GM18870 (cell line): ENCODE measurements at regions not wholly inside any gene's neighbourhood (a gene's known extent, or its start where the extent isn't known, plus 50 kb on each side); places are given as distances from the start of the nearest gene placed in this dataset.
A peak's percentile ranks its signal among the peaks of the same experiment; 100 is the strongest.

Source experiments
- ATAC-seq: cut with Tn5 transposase; IDR thresholded peaks from one replicate; pipeline ENCODE4 v1.9.1; 2021; ENCODE audit warnings: moderate library complexity; ENCODE audit not compliant: unreplicated experiment

DNA sequence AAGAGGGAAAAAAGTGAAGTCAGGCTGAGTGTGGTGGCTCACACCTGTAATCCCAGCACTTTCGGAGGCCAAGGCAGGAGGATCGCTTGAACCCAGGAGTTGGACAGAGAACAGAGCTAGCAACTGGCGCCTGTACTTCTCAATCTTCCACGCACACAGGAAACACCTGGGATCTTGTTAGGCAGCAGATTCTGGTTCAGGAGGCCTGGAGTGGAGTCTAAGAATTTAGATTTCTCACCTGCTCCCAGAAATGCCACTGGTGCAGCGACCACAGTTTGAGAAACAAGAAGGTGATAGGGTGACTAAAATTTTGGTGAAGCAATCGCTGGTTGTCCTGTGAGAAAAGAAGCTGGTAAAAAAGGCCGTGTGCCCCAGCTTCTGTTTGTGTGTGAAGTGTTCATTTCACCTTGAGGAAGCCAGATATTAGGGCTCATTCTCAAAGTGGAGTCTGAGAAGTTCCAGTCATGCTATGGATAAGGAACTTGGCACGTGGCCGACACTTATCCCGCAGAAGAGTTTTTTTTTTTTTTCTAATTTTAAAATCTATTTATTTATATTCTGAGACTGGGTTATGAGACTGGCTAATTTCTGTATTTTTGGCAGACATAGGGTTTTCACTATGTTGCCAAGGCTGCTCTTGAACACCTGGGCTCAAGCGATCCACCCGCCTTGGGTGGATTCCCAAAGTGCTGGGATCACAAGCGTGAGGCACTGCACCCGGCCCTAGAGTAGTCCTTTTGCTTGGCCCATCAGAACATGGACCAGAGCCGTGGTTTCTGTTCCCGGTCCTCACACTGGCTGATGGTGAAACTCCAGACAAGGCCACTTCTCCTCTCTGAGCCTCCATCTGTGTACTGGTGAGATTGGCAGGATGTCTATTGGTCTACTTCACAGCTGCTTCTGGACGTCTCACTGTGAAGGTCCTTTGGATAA is 324.6 kb upstream of the PROK2 start:
- no peak for ATAC-seq

DNA sequence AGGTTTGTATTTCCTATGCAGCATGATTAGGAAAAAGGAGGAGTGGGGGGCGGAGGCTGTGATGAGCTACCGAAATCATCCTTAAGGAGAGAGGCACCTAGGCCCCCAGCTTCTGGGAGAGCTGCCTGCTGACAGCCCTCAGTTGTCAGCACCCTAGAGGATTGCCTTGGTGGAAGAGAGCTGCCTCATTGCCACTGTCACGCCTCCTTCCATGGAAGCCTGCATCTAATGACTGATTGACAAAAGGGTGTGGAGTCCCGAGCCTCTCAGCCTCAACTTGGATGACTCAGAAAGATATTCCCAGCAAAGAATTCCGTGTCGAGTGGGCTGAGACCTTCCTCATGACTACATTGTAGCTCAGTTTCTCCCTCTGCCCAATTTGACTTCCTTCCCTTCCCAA is 320.4 kb upstream of the PROK2 start:
- no peak for ATAC-seq

DNA sequence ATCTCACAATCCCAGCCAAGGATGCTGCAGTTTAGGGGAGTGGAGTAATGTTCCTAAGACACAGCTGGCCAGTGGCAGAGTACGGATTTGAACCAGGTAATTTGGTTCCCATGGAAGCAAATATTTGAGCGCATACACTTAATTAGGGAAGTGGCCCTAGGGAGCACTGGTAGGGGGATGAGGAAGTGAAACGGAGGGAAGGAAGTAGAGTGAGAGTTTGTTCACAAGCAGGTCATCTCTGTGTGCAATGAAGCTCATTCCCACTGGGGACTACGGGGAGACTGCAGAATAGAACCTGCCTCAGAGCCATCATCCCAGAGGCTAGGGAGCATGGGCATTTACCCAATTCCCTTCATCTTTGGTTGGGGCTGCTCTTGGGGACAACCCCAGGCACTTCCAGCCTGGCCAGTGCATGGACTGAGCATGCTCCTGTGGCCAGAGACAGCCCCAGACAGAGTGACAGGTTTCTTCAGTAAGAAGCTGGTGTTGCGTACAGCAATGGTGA is 317.2 kb upstream of the PROK2 start:
- ATAC-seq = peak; percentile 65

DNA sequence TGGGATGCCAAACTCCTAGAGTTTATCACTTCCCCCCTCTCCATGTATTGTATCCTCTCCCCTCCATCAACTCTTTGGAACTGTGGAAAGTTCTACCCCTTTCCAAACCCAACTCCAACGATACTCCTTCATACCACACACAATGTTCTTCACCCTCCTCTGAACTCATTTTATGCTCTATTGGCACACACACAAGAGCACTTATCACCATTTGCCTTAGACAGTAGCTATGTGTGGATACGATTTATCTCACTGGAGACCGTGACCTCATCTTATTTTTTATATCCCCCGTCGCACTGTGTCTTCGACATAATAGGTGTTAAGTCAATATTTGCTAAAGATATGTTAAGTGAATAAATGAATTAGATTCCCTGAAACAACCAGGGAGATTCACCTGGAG is 316.5 kb upstream of the PROK2 start:
- ATAC-seq = no peak

DNA sequence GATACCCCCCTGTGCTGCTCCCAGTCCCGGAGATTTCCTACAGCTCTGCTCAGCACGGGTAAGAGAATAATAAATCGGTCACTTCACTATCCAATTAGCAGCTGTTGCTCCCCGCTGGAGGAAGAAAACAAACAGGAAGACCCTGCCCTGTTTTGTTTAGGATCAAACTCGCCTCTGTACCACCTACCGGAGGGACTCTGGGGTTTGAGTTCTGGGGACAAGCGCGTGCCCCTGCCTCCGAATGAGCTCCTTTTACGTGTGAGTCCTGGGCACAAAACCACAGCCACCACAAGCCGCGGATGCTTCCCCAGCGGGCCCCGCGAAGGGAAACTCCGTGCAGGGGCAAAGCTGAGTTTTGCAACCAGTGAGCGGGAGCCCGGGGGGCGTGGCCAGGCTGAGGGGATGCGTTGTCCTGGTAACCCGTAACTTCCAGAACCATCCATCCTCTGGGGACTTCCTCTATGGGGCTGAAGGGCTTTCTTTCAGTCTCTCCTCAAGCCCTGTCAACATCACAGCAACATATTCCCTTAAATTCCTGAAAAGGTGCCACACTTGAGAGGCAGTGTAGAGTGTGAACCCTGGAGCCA is 315.7 kb upstream of the PROK2 start:
- peak; percentile 45 for ATAC-seq

DNA sequence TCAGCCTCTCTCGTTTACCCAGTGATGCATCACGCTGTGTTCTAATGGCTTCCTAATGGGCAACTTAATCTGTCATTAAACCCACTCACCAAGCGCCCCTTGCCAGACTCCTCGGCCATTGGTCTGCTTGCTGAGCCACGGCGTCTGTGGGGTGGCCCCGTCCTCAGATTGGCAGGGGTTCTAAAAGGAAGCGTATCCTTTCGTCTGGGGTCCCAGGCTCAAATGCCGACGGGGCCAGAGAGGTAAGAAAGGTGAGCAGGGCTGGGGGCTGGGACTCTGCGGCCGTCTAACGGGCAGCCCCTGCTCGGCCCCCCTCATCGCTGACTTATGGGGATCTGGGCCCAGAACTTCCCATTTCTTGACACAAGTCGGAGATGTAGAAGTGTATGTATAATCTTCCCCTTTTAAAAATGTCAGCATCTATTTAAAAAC is 315.1 kb upstream of the PROK2 start:
- no peak for ATAC-seq

DNA sequence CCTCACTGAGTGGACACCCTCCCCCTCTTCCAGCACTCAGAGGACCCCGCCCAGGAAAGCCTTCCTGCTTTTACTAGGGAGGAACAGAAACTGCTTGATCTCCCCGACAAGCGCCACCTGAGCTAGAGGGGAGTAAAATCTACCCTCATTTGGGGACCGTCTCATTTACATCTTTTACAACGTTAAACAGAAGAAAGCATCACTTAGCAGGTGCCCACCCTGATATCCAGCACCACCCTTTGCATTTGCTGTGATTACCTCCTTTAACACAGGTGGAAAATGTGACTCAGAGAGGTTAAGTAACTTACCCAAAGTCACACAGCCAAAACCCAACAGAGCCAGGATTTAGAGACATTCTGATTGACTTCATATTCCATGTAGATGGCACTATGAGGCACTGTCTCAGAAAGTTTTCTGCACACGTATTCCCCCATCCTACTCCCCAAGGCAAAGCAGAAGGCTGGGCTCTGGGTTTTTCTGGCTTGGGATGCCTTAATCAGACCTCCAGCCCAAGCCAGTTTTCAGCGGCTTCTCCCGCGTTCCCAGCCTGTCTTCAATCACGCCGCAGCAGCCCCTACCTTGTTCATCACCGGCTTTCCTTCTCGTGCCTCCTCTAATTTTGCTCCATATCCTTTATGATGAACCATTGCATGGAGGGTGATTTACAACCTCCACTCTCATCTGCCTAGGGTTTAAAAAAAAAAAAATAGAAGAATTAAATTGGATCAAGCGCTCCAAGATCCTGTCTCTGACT is 314.6 kb upstream of the PROK2 start:
- no peak for ATAC-seq

DNA sequence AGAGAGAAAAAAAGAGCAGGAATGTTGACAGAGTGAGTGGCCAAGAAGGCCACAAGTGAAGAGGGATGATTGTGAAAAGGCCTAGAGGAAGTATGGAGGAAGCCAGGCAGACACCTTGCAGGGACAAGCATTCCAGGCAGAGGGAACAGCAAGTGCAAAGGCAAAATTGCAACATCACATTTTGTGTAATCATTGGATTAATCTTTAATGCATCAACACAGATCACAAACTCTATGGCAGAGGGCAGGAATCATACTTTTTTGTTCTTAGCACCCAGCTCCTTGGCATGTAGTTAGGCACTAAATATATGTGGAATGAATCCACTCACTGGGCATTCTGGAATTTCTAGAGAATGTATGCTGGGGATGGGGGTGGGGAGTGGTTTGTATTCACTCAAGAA is 312.1 kb upstream of the PROK2 start:
- no peak for ATAC-seq

DNA sequence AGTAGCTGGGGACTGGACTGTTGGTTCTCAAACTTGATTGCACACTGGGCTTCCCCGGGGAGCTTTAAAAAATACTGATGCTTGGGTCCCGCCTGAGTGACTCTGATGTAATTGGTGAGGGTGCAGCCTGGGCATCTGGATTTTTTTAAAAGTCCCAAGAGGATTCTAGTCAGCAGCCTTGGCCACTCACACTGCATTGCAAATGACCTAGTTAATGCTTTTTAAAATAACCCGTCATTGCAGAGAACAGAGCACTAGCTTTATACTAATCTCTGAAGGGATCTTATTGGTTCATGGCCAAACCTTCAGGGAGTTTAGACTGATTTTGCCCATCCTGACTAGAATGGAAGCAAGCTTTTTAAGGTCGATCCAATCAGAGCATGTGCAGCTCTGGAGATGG is 310.6 kb upstream of the PROK2 start:
- no peak for ATAC-seq

DNA sequence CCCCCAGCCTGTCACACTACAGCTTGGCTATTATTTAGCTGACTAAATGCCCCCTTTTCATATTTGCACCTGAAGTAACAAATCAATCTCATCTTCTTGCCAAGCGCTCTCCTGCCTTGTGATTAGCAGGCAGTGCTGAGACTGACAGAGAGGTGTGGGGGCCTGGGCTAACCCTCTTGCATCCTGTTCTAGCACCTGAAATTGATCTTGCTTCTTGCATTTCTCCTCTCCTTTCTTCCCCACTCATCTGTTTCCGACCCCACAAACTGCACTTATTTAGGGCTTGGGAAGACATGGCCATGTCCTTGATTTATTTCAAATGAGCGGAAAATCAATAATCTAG is 309.0 kb upstream of the PROK2 start:
- ATAC-seq = no peak

DNA sequence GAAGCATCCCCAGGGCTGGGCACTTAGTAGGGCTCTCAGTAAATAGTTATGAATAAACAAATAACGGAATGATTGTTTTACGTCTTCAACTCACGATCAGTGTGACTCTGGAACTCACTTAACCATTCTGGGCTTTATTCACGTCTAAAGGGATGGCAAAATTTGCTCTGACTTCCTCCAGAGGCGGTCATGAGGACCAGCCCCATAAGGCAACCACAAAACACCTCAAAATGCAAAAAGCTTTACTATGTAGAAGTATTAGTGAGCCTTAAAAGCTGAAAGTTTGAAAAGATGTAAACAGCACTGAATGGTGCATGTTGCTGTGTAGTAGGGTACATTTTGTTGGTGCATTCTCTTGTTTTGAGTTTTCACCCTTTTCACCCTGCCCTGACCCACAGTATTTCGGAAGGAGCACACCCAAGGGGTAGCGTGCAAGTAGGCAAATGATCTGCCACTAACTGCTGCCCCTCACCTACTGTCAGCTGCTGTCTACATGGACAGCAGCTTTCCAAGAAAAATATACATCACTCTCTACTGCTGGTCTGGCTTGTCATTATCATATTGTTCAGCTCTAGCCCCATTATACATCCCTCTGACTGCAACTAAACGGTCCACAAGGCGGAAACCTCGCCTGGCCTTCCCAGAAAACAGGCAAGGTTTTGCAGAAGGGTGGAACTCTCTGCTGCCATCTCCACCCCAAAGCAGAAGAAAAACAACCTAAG is 308.5 kb upstream of the PROK2 start:
- no peak for ATAC-seq

DNA sequence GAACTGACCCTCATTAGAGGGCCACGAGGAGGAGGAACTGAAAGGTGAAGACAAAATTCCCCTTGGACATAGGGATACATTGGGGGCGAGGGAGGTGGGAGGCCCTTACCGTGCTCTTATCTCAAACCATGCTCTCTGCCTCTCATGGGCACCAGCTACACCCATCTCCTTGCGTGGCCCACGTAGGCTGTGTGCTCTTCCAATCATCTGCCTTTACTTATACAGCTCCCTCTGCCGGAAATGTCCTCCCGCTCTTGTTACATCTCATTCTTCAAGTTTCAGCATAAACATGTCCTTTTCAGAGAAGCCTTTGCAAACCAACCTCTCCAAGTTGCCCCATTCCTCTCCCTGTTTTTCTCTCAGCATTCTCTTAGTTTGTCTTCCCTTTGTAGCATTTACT is 307.8 kb upstream of the PROK2 start:
- ATAC-seq = no peak

DNA sequence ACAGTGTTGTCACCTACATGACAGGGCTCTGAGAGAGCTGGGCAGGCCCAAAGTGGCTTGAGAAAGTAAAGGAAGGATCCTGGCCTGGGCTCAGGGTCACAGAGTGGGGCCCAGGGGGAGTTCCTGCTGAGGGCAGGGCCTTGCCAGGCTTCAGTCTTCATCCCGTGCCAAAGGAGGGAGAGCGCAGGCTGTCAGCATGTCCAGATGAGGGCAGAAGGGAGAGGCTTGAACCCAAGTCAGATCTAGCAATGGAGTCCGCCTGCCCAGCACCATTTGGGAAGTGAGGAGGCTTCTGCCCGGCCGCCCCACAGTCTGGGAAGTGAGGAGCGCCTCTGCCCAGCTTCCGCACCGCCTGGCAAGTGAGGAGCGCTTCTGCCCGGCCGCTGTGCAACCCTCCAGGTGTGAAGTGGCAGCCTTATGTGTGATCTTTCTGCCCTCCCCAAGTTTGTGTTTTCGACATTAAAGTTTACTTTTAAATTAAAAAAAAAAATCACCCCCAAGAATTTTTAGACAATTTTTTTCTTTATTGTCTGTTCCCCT is 303.6 kb upstream of the PROK2 start:
- ATAC-seq = no peak

DNA sequence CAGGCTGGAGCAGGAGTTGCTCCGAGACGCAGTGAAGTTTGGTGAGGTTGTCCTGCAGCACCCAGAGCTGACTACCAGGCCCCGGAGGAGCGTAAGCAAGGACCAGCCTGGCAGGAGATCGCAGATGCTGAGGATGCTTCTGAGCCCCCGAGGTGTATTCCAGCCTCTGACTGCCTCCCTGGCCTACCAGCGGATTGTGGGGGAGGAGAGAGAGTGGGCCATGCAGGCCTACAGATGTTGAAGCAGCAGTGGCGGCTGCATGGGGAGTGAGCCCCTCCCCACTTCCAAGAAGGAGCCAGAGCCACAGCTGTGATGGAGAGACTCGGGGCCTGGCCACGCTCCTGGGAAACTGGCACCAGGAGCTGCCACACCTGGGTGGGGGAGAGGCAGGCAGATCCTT is 302.5 kb upstream of the PROK2 start:
- ATAC-seq = no peak

DNA sequence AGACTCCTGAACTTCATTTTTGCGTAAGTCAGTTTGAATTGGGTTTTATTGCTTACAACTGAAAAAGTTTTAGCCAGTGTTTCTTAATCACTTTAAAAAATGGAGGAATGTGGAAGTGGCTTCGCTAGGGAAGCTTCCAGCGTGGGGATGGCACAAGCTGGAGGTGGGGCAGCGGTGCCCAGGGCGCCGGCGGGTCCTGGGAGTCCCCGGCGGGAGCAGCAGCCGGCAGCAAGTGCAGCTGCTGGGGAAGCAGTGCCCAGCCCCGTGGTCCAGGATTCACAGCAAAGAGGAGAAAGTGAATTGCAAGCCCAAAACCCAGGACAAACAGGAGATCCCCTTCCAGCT is 301.8 kb upstream of the PROK2 start:
- no peak for ATAC-seq

DNA sequence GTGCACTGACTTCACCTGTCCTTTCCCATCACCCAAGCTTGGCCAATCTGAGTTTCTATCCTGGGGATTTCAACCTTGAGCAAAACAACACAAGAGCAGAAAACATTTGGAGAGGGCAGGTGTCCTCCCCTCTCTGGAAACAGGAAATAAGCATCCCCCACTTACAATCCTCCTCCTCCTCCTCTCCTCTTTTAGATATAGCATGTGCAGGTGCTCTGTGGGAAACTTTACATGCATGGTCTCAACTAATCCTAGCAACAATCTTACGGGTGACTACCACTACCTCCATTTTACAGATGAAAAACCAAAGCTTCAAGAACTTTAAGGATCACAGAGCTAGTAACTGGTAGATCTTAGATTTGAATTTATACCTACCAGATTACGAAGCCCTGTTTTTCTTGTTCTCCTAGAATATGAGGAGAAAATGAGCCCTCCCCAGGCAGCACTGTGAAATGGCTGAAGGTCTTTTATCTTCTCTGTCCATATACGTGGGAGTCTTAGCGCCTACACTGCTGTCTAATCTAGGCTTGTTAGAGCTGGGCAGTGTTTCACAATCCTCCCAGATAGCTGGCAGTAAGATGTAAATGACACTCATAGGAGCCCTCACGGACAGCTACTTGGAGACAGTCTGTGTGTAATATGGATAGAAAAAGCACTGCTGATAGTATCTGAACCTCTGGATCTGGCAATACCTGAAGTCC is 301.2 kb upstream of the PROK2 start:
- no peak for ATAC-seq

DNA sequence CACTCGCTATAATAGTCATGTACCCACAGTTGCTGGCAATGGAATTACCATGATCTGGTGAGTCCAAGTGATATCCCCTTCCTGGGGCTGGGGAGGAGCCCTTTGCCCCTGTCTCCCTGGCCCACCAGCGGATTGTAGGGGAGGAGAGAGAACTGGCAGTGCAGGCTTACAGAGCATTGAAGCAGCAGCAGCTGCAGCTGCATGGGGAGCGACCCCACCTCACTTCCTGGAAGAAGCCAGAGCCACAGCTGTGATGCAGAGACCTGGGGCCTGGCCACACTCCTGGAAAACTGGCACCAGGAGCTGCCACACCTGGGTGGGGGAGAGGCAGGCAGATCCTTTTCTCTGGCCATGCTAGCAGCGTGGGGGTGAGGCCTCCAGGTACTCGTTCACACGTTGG is 300.1 kb upstream of the PROK2 start:
- ATAC-seq = no peak

DNA sequence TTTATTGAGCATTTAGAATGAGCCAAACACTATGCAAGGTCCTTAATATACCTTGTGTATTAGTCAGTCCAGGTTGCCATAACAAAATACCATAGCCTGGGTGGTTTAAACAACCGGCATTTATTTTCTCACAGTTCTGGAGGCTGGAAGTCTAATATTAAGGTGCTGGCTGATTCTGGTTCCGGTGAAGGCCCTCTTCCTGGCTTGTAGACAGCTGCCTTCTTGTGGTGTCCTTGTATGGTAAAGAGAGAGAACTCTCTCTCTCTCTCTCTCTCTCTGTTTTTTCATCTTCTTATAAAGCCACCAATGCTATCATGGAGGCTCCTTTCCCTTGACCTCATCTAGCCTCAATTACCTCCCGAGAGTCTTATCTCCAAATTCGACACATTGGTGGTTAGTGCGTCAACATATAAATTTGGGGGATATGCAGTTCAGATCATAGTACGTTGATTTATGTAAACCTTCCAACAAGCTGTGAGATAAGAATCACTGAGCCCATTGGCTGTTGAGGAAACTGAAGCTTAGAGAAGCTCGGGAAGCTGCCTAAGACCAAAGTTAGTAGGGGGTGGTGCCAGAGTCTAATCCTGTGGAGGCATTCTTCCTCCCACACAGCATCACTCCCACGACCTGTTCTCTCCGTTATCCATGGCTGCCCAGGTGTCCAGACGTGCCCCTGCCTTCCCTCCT is 298.0 kb upstream of the PROK2 start:
- peak; percentile 9 for ATAC-seq

DNA sequence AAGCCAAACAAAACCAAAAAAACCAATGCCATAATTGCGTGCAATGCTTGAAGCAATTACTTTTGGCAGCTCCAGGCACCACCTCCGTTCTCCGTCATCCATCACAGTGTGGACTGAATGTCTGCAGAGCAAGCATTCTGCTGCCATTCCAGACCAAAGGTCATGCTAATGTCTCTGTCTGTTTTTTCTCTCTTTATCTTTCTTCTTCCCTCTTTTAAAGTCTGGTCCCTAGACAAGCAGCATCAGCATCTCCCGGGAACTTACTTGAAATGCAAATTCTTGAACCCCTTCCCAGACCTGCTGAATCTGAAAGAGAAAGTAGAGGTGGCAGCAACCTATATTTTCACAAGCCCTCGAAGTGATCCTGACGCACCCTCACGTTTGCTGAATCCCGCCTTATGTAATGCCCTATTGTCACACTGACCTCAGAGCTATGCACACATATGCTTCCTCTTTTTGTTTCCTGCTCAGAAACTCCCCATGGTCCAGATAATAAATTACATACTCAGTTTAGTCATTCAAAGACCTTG is 297.3 kb upstream of the PROK2 start:
- ATAC-seq = peak; percentile 63
